OCI-LY1 (cell line): ENCODE measurements at regions not wholly inside any gene's neighbourhood (a gene's known extent, or its start where the extent isn't known, plus 50 kb on each side); places are given as distances from the start of the nearest gene placed in this dataset.
"Not testable (repeated sequence)": the region's sequence is repeated elsewhere in the genome, so short reads cannot be mapped to it uniquely, and the experiment has no call there.

Experiments
- H2AFZ ChIP-seq: fragments of 200-600 bp; sonication (generic), shearing (Covaris generic); 2 replicates; pipeline ENCODE4 v1.6.0; 2014; ENCODE audit warnings: antibody characterized with exemption, mild to moderate bottlenecking, low read length
- H3F3A ChIP-seq: fragments of 200-600 bp; sonication (generic), shearing (Covaris generic); 2 replicates; pipeline ENCODE4 v1.6.0; 2014; ENCODE audit warnings: mild to moderate bottlenecking, antibody characterized with exemption, low read length, moderate library complexity; ENCODE audit not compliant: insufficient read depth
- H3K27ac ChIP-seq: fragments of 200-600 bp; sonication (generic); 2 replicates; pipeline ENCODE4 v1.5.1; 2014; ENCODE audit warnings: low read length, mixed run types, mild to moderate bottlenecking, low read depth; ENCODE audit not compliant: poor library complexity, severe bottlenecking
- H3K27me3 ChIP-seq: fragments of 200-600 bp; sonication (generic); 2 replicates; pipeline ENCODE4 v1.6.0; 2014; ENCODE audit warnings: antibody characterized with exemption, mild to moderate bottlenecking, low read length, moderate library complexity; ENCODE audit not compliant: insufficient read depth
- H3K36me3 ChIP-seq: fragments of 200-600 bp; sonication (generic); 2 replicates; pipeline ENCODE4 v1.6.1; 2014; ENCODE audit warnings: mild to moderate bottlenecking, antibody characterized with exemption, low read length, moderate library complexity, mixed read lengths; ENCODE audit not compliant: insufficient read depth
- H3K4me1 ChIP-seq: fragments of 200-600 bp; sonication (generic); 2 replicates; pipeline ENCODE4 v1.5.1; 2014; ENCODE audit warnings: mild to moderate bottlenecking, low read length, moderate library complexity; ENCODE audit not compliant: insufficient read depth, severe bottlenecking
- H3K4me2 ChIP-seq: fragments of 200-600 bp; sonication (generic), shearing (Covaris generic); 2 replicates; pipeline ENCODE4 v1.6.1; 2014; ENCODE audit warnings: low read length
- H3K4me3 ChIP-seq: fragments of 200-600 bp; sonication (generic); 2 replicates; pipeline ENCODE4 v1.5.1; 2014; ENCODE audit warnings: low read length, low read depth, mild to moderate bottlenecking, mixed read lengths; ENCODE audit not compliant: poor library complexity, severe bottlenecking
- H3K79me2 ChIP-seq: fragments of 200-600 bp; shearing (Covaris generic); 2 replicates; pipeline ENCODE4 v1.6.1; 2016; ENCODE audit warnings: mixed run types, low read length, mixed read lengths; ENCODE audit not compliant: insufficient read depth
- H3K9ac ChIP-seq: fragments of 200-600 bp; sonication (generic), shearing (Covaris generic); 2 replicates; pipeline ENCODE4 v1.6.1; 2014; ENCODE audit warnings: mild to moderate bottlenecking, low read length, mixed read lengths
- H3K9me2 ChIP-seq: fragments of 200-600 bp; sonication (generic), shearing (Covaris generic); 2 replicates; pipeline ENCODE4 v1.6.1; 2014; ENCODE audit warnings: low read depth, mild to moderate bottlenecking, low read length, mixed read lengths
- H3K9me3 ChIP-seq: fragments of 200-600 bp; shearing (Covaris generic); 2 replicates; pipeline ENCODE4 v1.6.1; 2014; ENCODE audit warnings: low read length, mixed read lengths
- H4K20me1 ChIP-seq: fragments of 200-600 bp; sonication (generic), shearing (Covaris generic); 2 replicates; pipeline ENCODE4 v1.6.0; 2016; ENCODE audit warnings: mild to moderate bottlenecking, low read length; ENCODE audit not compliant: insufficient read depth
- EZH2 ChIP-seq: fragments of 200-600 bp; sonication (generic), shearing (Covaris generic); IDR thresholded peaks from 2 replicates; pipeline ENCODE4 v1.8.0; 2017; ENCODE audit warnings: borderline replicate concordance, mixed run types, mild to moderate bottlenecking, antibody characterized with exemption, low read length, moderate library complexity, mixed read lengths
- TF ChIP-seq, protein P1 (sequence below): fragments of 200-600 bp; sonication (generic), shearing (Covaris generic); IDR thresholded peaks from 2 replicates; pipeline ENCODE4 v1.5.1; 2017; ENCODE audit warnings: mild to moderate bottlenecking, antibody characterized with exemption, low read length, moderate library complexity, mixed read lengths

DNA sequence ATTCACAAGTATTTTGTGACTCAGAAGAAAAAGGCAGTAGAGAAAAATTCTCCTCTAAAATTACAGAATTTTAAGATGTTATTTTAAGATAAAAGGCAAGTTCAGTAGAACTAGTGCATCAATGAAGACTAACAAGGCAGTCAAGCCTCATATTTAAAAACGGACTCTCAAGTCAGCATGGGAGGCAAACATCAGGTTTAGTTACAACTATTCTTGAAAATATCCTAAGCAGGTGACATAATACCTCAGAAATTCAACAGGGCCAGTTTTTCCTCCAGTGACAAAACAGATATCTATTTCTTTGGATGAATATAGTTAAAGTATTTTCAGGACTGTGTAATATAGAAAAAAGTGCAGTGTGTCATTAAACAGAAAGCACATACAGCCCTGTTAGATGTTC, 194.0 kb upstream of the NMUR2 start:
- Histone ChIP-seq H4K20me1 (no peaks in the 10 kb centered on the region), H3K4me2 (no peak overlapping the region), H2AFZ (no peak overlapping the region), H3K9ac (no peak overlapping the region), H3K27me3 (no peaks in the 10 kb centered on the region), H3K36me3 (no peaks in the 10 kb centered on the region), H3K4me3 (no peak overlapping the region), H3K9me3 (no peaks in the 10 kb centered on the region), H3F3A (no peaks in the 10 kb centered on the region), H3K9me2 (no peaks in the 10 kb centered on the region), H3K79me2 (no peaks in the 10 kb centered on the region), H3K27ac (no peak overlapping the region), H3K4me1 (no peaks in the 10 kb centered on the region)
- no peak for TF ChIP-seq EZH2
- TF ChIP-seq, protein P1, sequence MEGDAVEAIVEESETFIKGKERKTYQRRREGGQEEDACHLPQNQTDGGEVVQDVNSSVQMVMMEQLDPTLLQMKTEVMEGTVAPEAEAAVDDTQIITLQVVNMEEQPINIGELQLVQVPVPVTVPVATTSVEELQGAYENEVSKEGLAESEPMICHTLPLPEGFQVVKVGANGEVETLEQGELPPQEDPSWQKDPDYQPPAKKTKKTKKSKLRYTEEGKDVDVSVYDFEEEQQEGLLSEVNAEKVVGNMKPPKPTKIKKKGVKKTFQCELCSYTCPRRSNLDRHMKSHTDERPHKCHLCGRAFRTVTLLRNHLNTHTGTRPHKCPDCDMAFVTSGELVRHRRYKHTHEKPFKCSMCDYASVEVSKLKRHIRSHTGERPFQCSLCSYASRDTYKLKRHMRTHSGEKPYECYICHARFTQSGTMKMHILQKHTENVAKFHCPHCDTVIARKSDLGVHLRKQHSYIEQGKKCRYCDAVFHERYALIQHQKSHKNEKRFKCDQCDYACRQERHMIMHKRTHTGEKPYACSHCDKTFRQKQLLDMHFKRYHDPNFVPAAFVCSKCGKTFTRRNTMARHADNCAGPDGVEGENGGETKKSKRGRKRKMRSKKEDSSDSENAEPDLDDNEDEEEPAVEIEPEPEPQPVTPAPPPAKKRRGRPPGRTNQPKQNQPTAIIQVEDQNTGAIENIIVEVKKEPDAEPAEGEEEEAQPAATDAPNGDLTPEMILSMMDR, result no peak

DNA sequence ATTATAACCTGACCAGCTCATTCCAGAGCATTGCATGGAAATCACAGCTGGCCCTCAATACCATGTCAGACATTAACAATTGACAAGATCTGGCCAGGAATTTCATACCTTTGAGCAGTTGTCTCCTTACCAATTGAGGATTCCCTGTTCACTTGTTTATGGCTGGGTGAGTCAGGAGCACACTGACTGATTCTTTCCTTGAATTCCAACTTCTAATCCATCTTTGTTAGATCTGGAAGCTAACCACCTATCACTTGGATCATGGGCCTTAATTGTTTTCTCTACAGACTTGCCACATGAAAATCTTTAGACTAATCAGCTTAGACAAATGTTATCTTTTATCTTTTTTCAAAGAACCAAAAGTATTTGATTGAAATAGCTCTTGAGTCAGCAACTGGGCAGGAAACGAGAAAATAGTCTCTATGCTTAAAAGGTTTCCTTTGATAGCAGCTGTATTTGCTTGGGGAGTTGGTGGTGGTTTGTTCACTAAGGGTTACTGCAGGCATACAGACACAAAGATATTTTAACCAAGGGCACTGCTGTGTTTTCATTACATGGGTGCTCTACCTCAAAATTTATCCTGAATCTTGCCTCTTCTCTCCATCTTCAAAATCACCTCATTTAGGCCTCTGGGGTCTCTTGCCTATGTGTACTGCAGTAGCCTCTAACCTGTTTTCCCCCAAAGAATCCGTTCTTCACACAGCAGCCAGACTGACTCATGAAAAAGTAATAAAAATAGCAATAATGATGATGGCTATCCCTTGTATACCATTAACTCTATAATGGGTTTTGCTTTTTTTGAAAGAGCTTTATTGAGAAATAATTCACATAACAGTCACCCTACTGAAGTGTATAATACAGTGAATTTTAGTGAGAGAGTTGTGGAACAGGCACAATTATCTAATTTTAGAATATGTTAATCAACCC, 197.0 kb upstream of the NMUR2 start:
- Histone ChIP-seq H2AFZ (no peak overlapping the region), H3K9me3 (no peaks in the 10 kb centered on the region), H3K4me2 (no peak overlapping the region)

DNA sequence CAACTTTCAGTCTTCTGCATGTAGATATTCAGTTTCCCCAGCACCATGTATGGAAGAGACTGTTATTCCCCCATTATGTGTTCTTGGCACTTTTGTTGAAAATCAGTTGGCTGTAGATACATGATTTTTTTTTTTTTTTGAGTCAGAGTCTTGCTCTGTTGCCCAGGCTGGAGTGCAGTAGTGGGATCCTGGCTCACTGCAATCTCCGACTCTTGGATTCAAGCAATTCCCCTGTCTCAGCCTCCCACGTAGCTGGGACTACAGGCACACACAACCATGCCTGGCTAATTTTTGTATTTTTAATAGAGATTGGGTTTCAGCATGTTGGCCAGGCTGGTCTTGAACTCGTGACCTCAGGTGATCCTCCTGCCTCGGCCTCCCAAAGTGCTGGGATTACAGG, 201.0 kb upstream of the NMUR2 start:
- H3K36me3 ChIP-seq, H3K9ac ChIP-seq, H3K27ac ChIP-seq, H2AFZ ChIP-seq, H3K4me1 ChIP-seq, H3K4me2 ChIP-seq, H4K20me1 ChIP-seq, H3K9me3 ChIP-seq, H3K27me3 ChIP-seq, H3K79me2 ChIP-seq, H3F3A ChIP-seq, H3K9me2 ChIP-seq, H3K4me3 ChIP-seq: not testable (repeated sequence)

More for the DNA sequence above, 197.0 kb upstream of the NMUR2 start:
- no peaks in the 10 kb centered on the region for H3K79me2 ChIP-seq
- H3F3A ChIP-seq, result no peaks in the 10 kb centered on the region
- H4K20me1 ChIP-seq, result no peaks in the 10 kb centered on the region
- H3K27me3 ChIP-seq, result no peaks in the 10 kb centered on the region
- H3K4me3 ChIP-seq, result no peak overlapping the region
- H3K9me2 ChIP-seq, result no peaks in the 10 kb centered on the region
- H3K27ac ChIP-seq, result no peak overlapping the region
- H3K36me3 ChIP-seq, result no peaks in the 10 kb centered on the region
- no peak overlapping the region for H3K9ac ChIP-seq
- no peaks in the 10 kb centered on the region for H3K4me1 ChIP-seq
- no peak for TF ChIP-seq EZH2
- TF ChIP-seq, protein P1, result no peak

DNA sequence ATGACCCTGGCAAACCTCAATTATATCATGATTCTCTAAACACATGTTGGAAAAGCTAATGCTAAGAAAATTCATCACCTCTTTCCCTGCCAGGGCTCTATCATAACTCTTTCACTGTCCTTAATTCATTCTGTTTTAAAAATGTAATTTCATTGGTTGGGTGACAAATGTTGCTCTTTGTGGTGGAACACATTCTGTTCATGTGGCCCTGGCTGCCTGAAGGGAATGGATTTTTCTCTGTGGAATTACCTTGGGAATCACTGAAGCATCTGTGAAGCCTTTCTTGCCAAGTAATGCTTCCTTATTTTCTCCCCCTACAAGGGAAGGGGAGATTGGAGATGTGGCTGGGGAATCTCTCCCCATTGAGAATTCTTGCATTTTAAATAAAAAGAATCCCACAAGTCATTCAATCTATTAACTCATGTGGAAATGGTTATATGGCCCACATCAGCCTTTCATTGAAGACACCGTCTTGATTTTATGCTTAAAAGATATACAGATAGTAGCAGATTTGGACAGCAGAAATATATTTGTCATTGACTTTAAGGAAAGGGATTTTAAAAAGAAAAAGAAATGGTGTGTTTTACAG, 201.8 kb upstream of the NMUR2 start:
- Histone ChIP-seq H3K36me3 (no peaks in the 10 kb centered on the region), H3K27ac (no peak overlapping the region), H3F3A (no peaks in the 10 kb centered on the region), H2AFZ (no peak overlapping the region), H3K9me3 (no peaks in the 10 kb centered on the region), H4K20me1 (no peaks in the 10 kb centered on the region), H3K4me3 (no peak overlapping the region), H3K4me1 (no peaks in the 10 kb centered on the region), H3K9me2 (no peaks in the 10 kb centered on the region), H3K9ac (no peak overlapping the region), H3K27me3 (no peaks in the 10 kb centered on the region), H3K79me2 (no peaks in the 10 kb centered on the region), H3K4me2 (no peak overlapping the region)
- TF ChIP-seq, protein P1, result no peak
- TF ChIP-seq EZH2, result no peak
